Spinal cord (tissue), 9 donors: ENCODE measurements at regions not wholly inside any gene's neighbourhood (a gene's known extent, or its start where the extent isn't known, plus 50 kb on each side); places are given as distances from the start of the nearest gene placed in this dataset.

Source experiments
- DNase-seq, 6 donors: peaks; one replicate each; pipeline versions ENCODE4 v3.0.0 to v3.0.0-alpha.2; 2013 to 2015; ENCODE audit warnings: low spot score in 6 of 6, low read depth in 4 of 6
- H3K27ac ChIP-seq: one replicate; pipeline ENCODE4 v1.5.1; 2013; ENCODE audit warnings: low read depth, low read length, control low read depth
- H3K27me3 ChIP-seq: one replicate; pipeline ENCODE4 v1.6.1; 2013; ENCODE audit warnings: low read length; ENCODE audit not compliant: control insufficient read depth, insufficient read depth
- H3K36me3 ChIP-seq: one replicate; pipeline ENCODE4 v1.6.1; 2013; ENCODE audit warnings: low read length; ENCODE audit not compliant: control insufficient read depth, insufficient read depth
- H3K4me1 ChIP-seq: one replicate; pipeline ENCODE4 v1.6.1; 2013; ENCODE audit warnings: low read length; ENCODE audit not compliant: control insufficient read depth, insufficient read depth
- H3K4me3 ChIP-seq: one replicate; pipeline ENCODE4 v1.5.1; 2013; ENCODE audit warnings: low read depth, low read length, control low read depth
- H3K9me3 ChIP-seq: one replicate; pipeline ENCODE4 v1.6.1; 2013; ENCODE audit warnings: low read length; ENCODE audit not compliant: control insufficient read depth, insufficient read depth
- WGBS: methylation state at CpG from one replicate; pipeline ENCODE4 v1.1.5; 2013; ENCODE audit warnings: missing lambda C conversion rate; ENCODE audit not compliant: insufficient coverage; 5-methylcytosine and 5-hydroxymethylcytosine counted together
- donor health status: healthy.

DNA sequence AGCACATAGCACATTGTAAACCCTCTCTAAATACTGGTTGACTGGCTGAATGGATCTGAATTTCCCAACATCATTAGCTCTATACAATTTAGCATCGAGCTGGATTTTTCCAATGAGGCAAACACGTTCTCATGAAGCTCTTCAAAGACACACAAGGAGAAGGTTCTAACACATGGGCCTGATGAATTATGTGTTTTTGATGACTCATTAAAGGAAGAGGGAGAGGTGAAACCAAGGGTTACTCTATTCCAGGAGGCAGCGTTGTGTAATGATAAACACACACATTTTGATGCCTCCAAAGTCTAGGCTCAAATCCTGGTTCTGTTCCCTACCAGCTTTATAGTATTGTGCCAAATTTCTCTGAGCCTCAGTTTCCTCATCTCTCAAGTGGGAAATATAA lies 84.3 kb downstream of the PFDN4 start:
- no peak for DNase-seq
- H3K9me3 ChIP-seq: no peaks in the 10 kb centered on the region
- no peak overlapping the region for H3K4me3 ChIP-seq
- no peak overlapping the region for H3K27ac ChIP-seq
- no CpG with 5 or more reads among the region's 3 CpGs for WGBS
- no peaks in the 10 kb centered on the region for H3K36me3 ChIP-seq
- H3K27me3 ChIP-seq: no peaks in the 10 kb centered on the region
- H3K4me1 ChIP-seq: no peaks in the 10 kb centered on the region

DNA sequence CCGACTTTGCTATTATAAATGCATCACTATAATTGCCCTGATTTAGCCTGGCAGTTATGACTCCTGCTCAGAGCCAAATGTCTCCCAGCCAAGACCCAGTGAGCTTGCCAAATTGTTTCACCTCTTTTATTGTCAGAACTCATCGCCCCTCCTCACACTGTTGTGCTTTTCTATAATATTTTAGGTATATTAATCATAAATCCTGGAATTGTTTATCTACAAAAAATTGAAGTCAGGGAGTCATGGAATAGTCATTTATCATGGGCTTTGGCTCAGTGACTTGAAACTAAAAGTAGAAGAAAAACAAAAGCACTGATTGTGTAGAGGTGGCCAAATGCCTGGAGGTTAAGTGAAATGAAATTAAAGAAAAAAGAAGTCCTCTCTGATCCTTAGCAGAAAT lies 85.6 kb downstream of the PFDN4 start:
- peak in 2 of 6 donors; percentile 20 to 67 for DNase-seq
- no peak overlapping the region for H3K4me3 ChIP-seq
- WGBS: no CpG with 5 or more reads among the region's 2 CpGs

DNA sequence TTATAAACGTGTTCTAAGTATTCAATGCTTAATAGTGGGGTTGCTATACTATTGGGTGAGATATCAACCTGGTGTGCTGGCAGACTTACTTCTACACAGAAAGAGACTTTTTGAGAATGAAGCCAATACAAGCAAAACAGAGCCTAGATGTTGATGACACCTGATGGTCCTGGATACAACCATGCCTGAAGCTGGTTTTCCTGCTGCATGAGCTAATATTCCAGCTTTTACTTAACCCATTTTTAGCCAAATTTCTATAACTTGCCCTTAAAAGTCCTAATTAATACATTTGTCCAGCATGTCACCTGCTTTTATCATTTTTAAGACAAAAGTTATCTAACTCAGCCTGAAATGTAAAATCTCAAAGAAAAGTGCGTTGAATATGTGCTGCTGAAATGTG lies 86.2 kb downstream of the PFDN4 start:
- Histone ChIP-seq H3K36me3 (no peaks in the 10 kb centered on the region), H3K27ac (no peak overlapping the region), H3K27me3 (no peaks in the 10 kb centered on the region), H3K4me1 (no peaks in the 10 kb centered on the region), H3K4me3 (no peak overlapping the region), H3K9me3 (no peaks in the 10 kb centered on the region)
- DNase-seq: no peak
- no CpG with 5 or more reads among the region's 2 CpGs for WGBS

More for the DNA sequence above, 85.6 kb downstream of the PFDN4 start:
- no peak overlapping the region for H3K27ac ChIP-seq
- no peaks in the 10 kb centered on the region for H3K36me3 ChIP-seq
- H3K4me1 ChIP-seq: no peaks in the 10 kb centered on the region
- no peaks in the 10 kb centered on the region for H3K27me3 ChIP-seq
- no peaks in the 10 kb centered on the region for H3K9me3 ChIP-seq

DNA sequence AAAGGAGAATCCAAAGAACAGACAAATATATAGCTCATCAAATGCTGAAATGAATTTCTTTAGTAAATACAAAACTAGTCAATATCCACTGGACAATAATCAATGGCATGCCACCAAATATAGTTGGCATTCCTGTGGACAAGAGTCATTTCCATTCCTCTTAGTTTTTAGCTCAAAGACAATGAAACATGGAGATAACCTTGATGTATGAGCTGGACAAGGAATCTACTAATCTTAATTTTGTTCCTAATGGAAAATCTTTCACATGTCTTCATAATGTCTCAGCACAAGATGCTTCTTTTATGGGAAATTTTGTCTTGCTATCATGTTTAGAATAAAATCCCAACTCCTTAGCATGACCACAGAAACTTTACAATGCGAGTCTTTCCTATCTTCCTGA lies 87.8 kb downstream of the PFDN4 start:
- Histone ChIP-seq H3K36me3 (no peaks in the 10 kb centered on the region), H3K9me3 (no peaks in the 10 kb centered on the region), H3K27me3 (no peaks in the 10 kb centered on the region), H3K27ac (no peak overlapping the region), H3K4me3 (no peak overlapping the region), H3K4me1 (no peaks in the 10 kb centered on the region)
- DNase-seq: no peak
- WGBS: 90% methylated on average over 1 of the region's 1 CpG

DNA sequence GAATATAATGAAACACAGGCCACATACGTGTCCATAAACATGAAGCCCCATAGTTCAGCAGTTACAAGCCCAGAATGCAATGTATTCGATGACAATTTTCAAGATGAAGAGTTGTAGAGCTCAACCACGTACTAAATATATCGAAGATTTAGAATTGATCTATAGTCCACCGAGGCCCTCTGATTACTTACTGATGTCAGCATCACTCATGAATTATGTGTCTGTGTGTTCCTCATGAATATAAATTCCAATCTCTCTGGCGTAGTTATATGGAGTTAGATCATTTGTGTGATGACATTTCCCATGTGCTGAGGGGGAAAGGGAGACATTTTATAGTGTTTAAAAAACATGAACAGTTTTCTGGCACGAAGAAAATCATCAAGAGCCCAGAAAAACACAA lies 97.5 kb downstream of the PFDN4 start:
- Histone ChIP-seq H3K27me3 (no peaks in the 10 kb centered on the region), H3K27ac (no peak overlapping the region), H3K36me3 (no peaks in the 10 kb centered on the region), H3K4me3 (no peak overlapping the region), H3K4me1 (no peaks in the 10 kb centered on the region), H3K9me3 (no peaks in the 10 kb centered on the region)
- 85% methylated on average over 2 of the region's 7 CpGs for WGBS
- DNase-seq: peak in 2 of 6 donors; percentile 69 to 74

DNA sequence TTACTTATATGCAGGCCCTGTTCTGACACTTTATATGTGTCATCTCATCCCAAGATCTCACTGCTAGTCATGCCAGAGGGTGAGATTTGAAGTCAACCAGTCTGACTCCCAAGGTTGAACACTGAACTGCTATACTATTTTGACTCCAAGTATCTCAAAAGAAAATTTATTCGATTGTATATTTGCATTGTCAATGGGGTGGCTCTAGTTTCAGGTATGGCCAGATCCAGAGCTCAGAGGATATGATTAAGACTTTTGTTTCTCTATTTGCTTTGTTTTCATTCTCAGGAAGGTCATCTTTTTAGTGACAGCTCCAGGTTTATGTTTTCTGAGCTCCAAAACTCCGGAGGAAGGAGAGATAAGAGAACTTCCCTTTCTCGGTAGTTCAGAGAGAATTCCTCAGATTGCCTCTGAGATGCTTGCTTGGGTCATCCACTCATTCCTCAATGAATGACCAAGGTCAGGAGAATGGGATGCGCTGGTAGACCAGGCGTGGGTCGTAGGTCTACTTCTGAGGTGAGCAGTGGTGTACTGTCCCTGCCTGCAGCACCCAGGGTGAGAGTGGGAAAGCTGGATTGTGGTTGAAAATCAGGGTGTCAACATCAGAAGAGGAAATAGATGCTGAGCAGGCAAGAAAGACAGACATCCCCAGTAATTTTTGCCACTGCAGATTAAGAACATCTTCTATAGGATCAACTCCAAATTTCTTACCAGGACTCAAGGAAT lies 99.3 kb downstream of the PFDN4 start:
- no peak overlapping the region for H3K4me3 ChIP-seq
- H3K27me3 ChIP-seq: no peaks in the 10 kb centered on the region
- DNase-seq: no peak
- H3K27ac ChIP-seq: no peak overlapping the region
- no peaks in the 10 kb centered on the region for H3K9me3 ChIP-seq
- WGBS: 86% methylated on average over 5 of the region's 6 CpGs
- H3K36me3 ChIP-seq: no peaks in the 10 kb centered on the region
- no peaks in the 10 kb centered on the region for H3K4me1 ChIP-seq

DNA sequence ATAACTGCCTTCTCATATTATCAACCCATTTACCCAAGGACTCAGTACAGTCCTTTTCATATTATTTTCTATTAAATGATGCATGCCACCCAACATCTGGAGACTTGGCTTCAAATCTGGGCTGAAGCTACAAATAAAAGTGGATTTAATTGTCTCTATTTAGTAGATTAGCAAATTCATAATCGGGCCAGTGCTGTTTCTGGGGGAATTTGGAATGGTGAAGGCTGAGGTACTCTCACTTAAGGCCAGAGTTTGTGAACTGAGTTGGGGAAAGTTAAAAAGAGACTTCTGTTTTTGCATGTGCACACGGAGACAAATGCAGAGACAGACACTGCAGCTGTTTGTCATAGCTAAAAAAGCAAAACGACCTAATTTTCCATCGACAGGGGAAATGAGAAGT lies 100.9 kb downstream of the PFDN4 start:
- Histone ChIP-seq H3K9me3 (no peaks in the 10 kb centered on the region), H3K4me3 (no peak overlapping the region), H3K4me1 (no peaks in the 10 kb centered on the region), H3K36me3 (no peaks in the 10 kb centered on the region), H3K27ac (no peak overlapping the region), H3K27me3 (no peaks in the 10 kb centered on the region)
- DNase-seq: peak in 1 of 6 donors; percentile 54
- 75% methylated on average over 2 of the region's 4 CpGs for WGBS

DNA sequence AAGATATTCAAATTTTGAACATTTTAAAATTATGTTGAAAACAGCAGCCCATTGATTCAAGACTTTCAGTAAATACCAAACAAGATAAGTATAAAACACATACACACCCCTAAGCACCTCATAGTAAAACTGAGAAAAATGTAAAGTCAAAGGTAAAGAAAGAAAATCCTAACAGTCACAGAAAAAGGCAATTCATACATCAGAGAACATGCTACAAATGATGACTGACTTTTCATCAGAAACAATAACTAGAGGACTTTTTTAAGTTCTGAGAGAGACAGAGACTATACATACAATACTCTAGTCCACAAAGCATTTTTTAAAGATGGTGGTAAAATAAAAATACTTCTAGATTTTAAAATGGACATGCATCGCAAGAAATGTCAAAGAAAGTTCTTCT lies 111.0 kb downstream of the PFDN4 start:
- Histone ChIP-seq H3K27me3 (no peaks in the 10 kb centered on the region), H3K4me3 (no peak overlapping the region)
- WGBS: no CpG with 5 or more reads among the region's 1 CpG

DNA sequence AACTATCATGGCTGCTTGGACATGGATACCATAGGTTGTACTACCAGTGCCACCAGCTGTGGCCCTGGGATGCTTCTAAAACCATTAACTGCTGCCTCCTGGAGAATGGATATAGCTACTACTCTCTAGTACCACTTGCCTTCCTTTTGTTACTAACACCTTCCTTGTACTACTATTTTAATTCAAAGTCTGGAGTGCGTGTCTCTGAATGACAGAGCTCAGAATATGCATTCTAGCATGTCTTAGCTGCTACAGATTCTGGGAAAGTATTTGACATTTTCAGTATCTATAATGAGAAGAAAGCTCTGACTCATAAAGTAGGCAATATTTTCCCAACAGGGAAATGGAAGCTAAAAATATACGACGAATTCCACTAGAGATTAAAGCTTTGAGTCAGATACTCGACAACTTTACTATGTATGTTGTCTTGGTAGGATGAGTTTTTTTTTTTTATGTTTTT lies 112.3 kb downstream of the PFDN4 start:
- Histone ChIP-seq H3K36me3 (no peaks in the 10 kb centered on the region), H3K9me3 (no peaks in the 10 kb centered on the region), H3K27ac (no peak overlapping the region), H3K4me3 (no peak overlapping the region), H3K27me3 (no peaks in the 10 kb centered on the region), H3K4me1 (no peaks in the 10 kb centered on the region)
- WGBS: no CpG with 5 or more reads among the region's 4 CpGs
- DNase-seq: no peak

More for the DNA sequence above, 111.0 kb downstream of the PFDN4 start:
- H3K4me1 ChIP-seq: no peaks in the 10 kb centered on the region
- H3K36me3 ChIP-seq: no peaks in the 10 kb centered on the region
- no peak overlapping the region for H3K27ac ChIP-seq
- no peaks in the 10 kb centered on the region for H3K9me3 ChIP-seq
- DNase-seq: no peak

DNA sequence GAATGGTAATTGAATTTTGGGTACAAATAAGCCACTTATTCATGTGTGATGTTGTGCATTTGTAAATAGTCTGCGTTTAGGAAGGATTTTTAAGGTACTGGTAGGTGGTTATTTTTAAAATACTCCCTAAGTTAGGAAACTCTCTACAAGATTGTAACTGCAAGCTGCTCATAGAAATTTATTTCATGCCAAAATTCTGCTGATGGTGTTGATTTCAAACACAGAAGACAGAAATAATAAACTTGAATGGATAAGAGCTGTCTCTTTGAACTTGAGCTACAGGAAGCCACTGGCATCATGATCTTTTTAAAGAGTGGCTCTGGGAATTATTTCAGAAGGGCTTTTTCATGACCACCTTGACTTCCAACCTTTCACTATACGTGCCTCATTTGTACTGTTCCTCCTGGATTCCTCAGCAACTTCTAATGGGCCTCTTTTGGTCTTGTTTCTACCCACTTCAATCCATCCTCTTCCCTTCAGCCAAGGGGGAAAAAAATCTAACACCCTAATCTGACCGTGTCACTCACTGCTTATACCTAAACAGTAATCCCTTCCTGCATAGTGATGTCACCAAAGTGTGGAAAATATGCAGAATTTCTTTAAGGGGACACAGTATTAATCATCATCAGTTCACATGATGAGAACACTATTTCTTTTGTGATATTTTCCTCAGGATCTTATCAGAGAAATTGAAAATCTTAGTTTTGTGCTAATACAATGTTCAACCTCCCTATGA lies 113.6 kb downstream of the PFDN4 start:
- Histone ChIP-seq H3K4me3 (no peak overlapping the region), H3K36me3 (no peaks in the 10 kb centered on the region), H3K4me1 (no peaks in the 10 kb centered on the region), H3K27me3 (no peaks in the 10 kb centered on the region), H3K9me3 (no peaks in the 10 kb centered on the region), H3K27ac (no peak overlapping the region)
- WGBS: 78% methylated on average over 1 of the region's 3 CpGs
- DNase-seq: no peak
